ENCODE measurements at regions not wholly inside any gene's neighbourhood (a gene's known extent, or its start where the extent isn't known, plus 50 kb on each side); places are given as distances from the start of the nearest gene placed in this dataset.

DNA sequence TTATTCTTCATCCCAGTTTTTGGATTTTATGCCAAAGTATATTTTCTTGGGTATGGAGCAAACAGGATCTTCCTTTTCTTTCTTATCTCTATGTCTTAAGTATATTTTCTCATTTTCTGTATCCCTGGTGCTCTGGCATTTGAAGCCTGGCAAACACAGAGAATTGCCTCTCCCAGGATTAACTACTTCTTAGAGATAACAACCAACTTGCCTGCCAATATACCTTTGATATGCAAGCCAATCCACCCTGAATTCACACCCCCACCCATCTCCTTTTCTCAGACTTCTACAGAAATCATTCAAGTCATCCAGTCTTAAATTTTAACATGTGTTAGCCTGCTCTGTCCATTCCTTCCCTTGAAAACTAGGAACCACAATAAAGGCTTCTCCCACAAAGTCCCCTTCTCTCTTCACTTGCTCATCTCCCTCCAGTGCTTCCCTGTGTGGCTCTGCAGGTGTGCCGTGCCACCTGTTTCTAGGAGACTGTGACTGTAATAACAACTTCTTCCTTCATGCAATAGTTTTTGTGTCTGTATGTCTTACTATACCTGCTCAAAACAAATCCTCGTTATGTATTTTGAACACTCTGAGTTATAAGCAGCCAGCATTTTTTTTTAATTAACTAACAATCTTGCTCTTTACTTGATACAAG is 649.7 kb upstream of the RIOK2 start:
- in situ Hi-C loops (cut with MboI; ENCODE audit: low pct_unique_long_range_greater_than_20kb, low sequenced_read_pairs, unreplicated experiment) = no loop called here
- no peak for DNase-seq (ENCODE audit: low spot score)
- TF ChIP-seq CTCF (IDR thresholded peaks at IDR 0.05; ENCODE audit: extremely low read depth, insufficient read depth, missing control alignments) = no peak

GRCh38 chr5:97834561-97834960 is 651.5 kb upstream of the RIOK2 start:
- in situ Hi-C loops (cut with MboI; ENCODE audit: low pct_unique_long_range_greater_than_20kb, low sequenced_read_pairs, unreplicated experiment) = no loop called here
- DNase-seq (ENCODE audit: low spot score) = no peak
- no peak for TF ChIP-seq CTCF (IDR thresholded peaks at IDR 0.05; ENCODE audit: extremely low read depth, insufficient read depth, missing control alignments)

DNA sequence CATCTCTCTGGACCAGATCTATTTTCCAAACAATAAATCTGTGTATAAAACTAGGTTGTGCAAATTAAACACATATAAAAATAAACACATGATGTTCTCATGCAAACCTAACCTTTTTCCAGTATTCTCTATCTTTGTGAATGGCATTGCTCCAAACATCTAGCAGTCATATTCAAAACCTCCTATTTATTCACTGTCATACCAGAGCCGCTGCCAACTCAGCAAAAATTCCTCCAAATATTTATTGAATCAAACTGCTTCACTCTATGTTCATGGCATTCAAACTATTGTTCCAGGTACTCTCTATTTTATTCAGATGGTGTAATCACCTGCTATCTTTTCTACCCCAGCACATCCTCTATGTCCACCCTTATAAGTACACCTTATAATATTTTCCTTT is 652.1 kb upstream of the RIOK2 start:
- in situ Hi-C loops (cut with MboI; ENCODE audit: low pct_unique_long_range_greater_than_20kb, low sequenced_read_pairs, unreplicated experiment) = no loop called here
- no peak for TF ChIP-seq CTCF (IDR thresholded peaks at IDR 0.05; ENCODE audit: extremely low read depth, insufficient read depth, missing control alignments)
- no peak for DNase-seq (ENCODE audit: low spot score)

DNA sequence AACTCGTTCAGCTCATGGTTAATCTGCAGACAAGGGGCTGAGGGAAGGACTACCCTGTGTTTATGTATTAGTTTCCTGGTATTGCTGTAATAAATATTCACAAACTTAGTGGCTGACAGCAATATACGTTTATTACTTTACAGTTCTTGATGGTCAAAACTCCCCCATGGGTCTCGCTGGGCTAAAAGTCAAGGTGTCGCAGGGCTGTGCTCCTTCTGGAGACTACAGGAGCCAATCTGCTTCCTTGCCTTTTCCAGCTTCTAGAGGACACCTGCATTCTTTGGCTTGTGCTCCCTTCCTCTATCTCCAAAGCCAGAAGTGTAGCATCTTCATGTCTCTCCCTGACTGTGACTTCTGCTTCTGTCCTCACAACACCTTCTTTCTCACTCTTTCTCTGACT is 653.8 kb upstream of the RIOK2 start:
- in situ Hi-C loops (cut with MboI; ENCODE audit: low pct_unique_long_range_greater_than_20kb, low sequenced_read_pairs, unreplicated experiment) = no loop called here
- no peak for TF ChIP-seq CTCF (IDR thresholded peaks at IDR 0.05; ENCODE audit: extremely low read depth, insufficient read depth, missing control alignments)
- DNase-seq (ENCODE audit: low spot score) = no peak

DNA sequence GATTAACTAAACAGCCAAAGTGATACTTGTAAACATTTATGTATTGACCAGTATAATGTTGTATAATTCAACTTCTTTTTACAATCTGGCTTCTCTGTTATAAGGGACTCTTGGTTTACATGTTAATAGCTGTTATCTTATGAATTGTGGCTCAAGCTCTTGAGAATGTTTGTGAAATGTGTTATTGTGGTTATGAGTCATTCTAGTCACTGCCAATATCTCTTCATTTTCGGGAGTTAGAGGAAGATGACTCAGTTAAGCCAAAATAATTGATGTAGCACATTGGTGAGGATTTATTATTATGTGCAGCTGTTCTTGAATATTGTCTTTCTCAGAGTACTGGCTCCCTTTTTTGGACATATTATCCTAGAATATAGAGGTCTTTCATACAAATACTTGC is 655.2 kb upstream of the RIOK2 start:
- peak; percentile 14 for DNase-seq (ENCODE audit: low spot score)
- TF ChIP-seq CTCF (IDR thresholded peaks at IDR 0.05; ENCODE audit: extremely low read depth, insufficient read depth, missing control alignments) = no peak
- in situ Hi-C loops (cut with MboI; ENCODE audit: low pct_unique_long_range_greater_than_20kb, low sequenced_read_pairs, unreplicated experiment) = no loop called here

GRCh38 chr5:97839341-97840086 is 656.5 kb upstream of the RIOK2 start:
- no peak for TF ChIP-seq CTCF (IDR thresholded peaks at IDR 0.05; ENCODE audit: extremely low read depth, insufficient read depth, missing control alignments)
- no peak for DNase-seq (ENCODE audit: low spot score)
- in situ Hi-C loops (cut with MboI; ENCODE audit: low pct_unique_long_range_greater_than_20kb, low sequenced_read_pairs, unreplicated experiment) = no loop called here

Data from GM13977 (cell line).